Fibroblast of lung (primary cell): ENCODE measurements at regions not wholly inside any gene's neighbourhood (a gene's known extent, or its start where the extent isn't known, plus 50 kb on each side); places are given as distances from the start of the nearest gene placed in this dataset.
"Not testable (repeated sequence)": the region's sequence is repeated elsewhere in the genome, so short reads cannot be mapped to it uniquely, and the experiment has no call there.

Experiments
- CTCF ChIP-seq, 2 donors: IDR thresholded peaks in 1 of 2; conservative IDR thresholded peaks in 1 of 2; 1 replicate in 1 of 2; 2 replicates in 1 of 2; pipeline ENCODE4 v1.5.1; 2011 to 2012; ENCODE audit warnings: low read length in 2 of 2, control low read depth in 1 of 2, inconsistent platforms in 1 of 2, low read depth in 1 of 2, mild to moderate bottlenecking in 1 of 2
- EZH2 ChIP-seq: IDR thresholded peaks from 2 replicates; pipeline ENCODE4 v1.5.1; 2012; ENCODE audit warnings: low read length, control low read depth, mild to moderate bottlenecking; ENCODE audit errors: missing control alignments

- TF ChIP-seq EZH2; CTCF (conservative IDR thresholded peaks at IDR 0.05 in 1 of 2, IDR thresholded peaks at IDR 0.05 in 1 of 2; ENCODE audit: low read depth in 1 of 2, low read length in 2 of 2): not testable (repeated sequence)
Observed at GRCh38 chr6:57747716-57748115, 430.3 kb downstream of the PRIM2 start.
